Cardiac septum (tissue), 1 donor: ENCODE measurements at regions not wholly inside any gene's neighbourhood (a gene's known extent, or its start where the extent isn't known, plus 50 kb on each side); places are given as distances from the start of the nearest gene placed in this dataset.

Experiments used
- DNase-seq: peaks from one replicate; pipeline ENCODE4 v3.0.0-alpha.2; 2020; ENCODE audit warnings: low spot score
- intact Hi-C: fragments of 100-400 bp; cut with DNase I; formaldehyde crosslinking; loops from one replicate; pipeline ENCODE4 v1.14.0; 2022
- donor health status: DM: no; HTN: no; CAD: no.

DNA sequence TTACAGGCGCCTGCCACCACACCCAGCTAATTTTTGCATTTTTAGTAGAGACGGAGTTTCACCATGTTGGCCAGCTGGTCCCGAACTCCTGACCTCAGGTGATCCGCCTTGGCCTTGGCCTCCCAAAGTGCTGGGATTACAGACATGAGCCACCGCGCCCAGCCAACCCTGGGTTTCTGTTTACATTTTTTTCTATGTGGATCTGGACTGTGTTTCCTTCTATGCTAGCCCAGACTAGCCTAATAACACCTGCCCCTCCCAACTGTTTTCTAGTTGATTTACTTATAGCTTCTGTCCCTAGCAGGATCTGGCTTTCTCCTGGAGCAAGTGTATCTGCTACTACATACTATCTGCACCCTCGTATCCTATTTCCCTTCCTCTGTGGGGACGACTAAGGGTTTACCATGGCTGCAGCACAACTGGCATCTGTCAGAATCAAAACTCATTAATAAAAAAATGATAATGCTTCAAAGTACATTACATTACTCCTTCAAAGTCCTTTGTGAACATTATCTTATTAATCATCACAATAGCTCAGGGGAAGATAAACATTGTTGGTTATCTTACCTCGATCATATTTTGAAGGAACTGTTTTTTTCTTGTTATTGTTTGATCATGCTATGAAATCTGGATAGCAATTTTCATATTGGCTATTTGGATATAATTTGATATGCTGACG lies 228.3 kb downstream of the KLF5 start:
- intact Hi-C loops, result no loop called here
- no peak for DNase-seq

DNA sequence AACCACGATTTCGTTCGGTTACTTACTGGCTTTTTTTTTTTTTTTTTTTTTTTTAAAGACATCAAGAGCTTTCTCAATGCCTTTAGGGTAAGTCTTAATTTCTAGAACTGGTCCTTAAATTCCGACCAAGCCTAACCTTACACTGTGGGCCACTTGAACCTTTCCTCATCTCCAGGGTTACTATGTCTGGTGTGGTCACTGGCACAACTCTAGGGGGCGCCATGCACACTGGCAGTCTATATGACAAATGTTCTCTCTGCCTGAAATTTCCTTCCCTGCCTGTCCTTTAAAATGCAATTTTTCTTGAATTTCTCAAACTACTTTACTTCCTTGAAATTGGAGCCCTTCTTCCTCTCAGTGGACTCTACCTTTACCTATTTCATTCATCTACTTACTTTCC lies 227.4 kb downstream of the KLF5 start:
- intact Hi-C loops, result no loop called here
- no peak for DNase-seq

DNA sequence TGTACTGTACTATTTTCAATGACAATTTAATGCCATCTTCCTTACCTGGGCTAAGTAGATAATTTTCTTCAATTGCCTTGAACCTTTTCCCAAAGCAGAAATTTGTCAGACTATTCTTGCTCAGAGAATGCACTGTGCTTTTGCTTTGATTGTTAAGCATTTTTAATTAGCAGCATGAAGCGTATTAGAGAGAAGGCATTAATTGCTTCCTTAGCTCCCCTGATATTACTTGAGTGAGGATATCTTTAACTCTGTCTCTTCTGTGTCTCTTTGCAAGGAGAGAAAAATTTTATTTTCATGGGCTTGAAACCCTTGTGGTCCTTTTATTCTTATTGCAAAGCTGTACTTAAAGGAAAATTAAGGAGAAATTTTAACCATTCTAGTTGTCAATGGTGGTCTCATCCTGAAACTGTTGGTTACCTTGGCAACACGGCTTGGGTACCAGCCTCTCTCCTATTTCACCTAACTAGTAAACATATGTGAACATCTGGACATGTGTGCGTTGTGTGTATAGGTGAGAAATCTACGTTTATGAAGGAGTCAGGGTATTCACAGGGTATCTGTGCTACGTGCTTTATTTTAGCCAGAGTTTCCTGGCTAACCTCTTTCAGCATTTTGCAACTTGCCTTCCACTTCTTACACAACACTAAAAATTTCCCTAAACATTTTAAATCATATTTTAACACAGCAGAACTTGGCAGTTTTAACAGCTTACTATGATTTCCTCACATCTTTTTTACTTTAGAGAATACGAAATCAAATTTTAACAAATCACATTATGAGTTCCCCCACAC lies 225.5 kb downstream of the KLF5 start:
- intact Hi-C loops, result no loop called here
- no peak for DNase-seq

DNA sequence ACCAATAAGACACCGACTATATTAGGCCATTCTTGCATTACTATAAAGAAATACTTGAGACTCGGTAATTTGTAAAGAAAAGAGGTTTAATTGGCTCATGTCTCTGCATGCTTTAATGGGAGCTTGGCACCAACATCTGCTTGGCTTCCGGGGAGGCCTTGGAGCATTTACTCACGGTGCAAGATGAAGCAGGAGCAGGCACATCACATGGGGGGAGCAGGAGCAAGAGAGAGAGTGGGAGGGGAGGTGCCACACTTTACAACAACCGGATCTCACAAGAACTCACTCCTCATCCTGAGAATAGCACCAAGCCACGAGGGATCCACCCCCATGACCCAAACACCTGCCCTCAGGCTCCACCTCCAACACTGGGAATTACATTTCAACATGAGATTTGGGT lies 224.8 kb downstream of the KLF5 start:
- intact Hi-C loops, result no loop called here
- DNase-seq, result no peak

DNA sequence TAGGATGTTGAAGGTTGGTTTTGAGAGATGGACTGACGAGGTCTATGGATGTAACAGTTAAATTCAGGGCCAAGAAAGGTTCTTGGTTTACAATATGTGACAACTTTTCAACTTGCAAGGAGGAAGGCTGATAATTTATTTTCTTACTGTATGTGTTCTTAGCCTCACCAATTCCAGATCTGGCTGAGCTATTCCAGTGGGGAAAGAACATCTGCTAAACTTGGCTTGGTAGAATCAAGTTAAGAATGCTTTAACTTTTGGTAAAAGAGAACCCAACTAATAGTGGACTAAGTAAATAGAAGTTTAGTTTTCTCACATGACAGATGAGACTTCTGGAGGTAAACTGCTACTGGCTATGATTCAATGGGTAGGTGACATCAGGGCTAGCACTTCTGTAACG lies 222.9 kb downstream of the KLF5 start:
- intact Hi-C loops, result no loop called here
- no peak for DNase-seq

DNA sequence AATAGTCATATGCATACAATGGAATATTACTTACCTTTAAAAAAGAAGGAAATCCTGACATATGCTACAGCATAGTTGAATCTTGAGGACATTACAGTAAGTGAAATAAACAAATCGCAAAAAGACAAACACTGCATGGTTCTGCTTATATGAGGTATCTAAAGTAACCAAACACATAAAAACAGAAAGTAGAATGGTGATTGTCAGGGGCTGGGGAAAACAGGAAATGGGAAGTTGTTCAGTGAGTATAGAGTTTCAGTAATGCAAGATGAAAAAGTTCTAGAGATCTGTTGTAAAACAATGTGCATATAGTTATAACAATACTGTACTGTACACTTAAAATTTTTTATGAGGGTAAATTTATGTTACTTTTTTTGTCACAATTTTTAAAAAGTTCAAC lies 219.4 kb downstream of the KLF5 start:
- intact Hi-C loops, result no loop called here
- no peak for DNase-seq

DNA sequence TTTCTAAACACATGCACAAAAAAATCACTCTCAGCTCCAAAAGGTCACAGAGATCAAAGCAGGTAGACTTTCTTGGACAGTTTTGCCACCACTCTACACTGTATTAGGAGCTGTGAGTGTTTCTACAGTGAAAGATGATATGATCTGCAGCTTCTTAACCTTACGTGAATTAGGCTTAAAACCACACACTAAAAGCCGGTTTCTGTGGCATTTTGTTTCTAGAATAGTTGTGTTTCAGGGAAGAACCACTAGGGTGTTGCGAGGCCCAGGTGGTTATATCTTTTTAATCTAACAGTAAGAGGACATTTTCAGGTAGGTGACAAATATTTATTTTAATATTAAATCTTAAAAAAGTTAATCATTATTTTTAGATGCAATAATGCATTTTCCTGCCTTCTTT lies 216.4 kb downstream of the KLF5 start:
- intact Hi-C loops, result no loop called here
- DNase-seq, result no peak

DNA sequence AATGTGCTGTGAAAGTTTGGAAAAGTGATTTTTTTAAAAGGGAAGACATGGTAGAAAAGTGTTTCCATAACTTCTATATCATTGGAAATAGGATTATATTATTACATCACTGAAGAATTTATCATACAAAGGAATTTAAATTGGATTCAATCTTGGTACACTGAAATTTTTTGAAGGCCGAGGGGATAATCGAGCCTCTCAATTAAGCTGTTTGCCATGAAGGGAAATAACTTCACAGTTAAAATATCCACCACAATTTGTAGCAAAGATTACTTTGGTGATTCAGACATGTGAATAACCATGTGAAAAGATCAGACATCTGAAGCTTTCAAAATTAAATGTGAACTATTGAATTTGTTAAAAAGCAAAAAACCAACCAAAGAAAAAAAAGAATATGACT lies 215.3 kb downstream of the KLF5 start:
- intact Hi-C loops, result no loop called here
- no peak for DNase-seq

DNA sequence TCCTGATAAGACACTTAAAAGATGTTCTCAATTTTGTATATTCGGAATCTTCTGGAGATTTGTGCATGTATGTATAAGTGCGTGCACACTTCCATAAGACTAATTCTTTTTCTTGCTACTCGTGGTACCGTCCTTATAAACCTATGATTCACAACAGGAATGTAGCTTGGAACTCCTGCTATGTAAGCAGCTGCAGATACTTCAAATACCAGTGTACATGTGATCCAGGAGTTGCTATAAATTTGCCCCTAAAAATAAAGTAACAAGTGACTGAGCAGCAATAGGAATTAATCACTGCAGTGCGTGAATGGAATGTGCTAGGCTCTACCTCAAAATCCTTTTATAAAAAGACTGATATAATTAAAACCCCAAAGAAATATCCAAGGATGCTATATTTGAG lies 214.9 kb downstream of the KLF5 start:
- intact Hi-C loops, result no loop called here
- no peak for DNase-seq

DNA sequence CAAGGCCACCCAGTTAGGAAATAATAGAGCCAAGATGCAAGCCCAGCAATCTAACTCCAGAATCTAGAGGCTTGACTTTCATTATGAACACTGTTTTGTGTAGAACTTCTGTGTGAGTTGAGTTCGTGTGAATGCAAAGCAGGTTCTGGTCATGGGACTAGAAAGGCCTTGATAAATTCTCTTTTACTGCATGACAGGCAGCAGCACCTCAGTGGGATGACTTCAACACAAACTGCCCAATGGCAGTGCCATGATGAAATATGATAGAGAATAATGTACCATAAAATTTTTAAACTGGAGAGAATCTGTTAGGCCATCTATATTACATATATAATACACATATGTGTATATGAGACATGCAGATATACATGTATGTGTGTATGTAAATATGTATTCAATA lies 214.5 kb downstream of the KLF5 start:
- intact Hi-C loops, result no loop called here
- DNase-seq, result no peak

DNA sequence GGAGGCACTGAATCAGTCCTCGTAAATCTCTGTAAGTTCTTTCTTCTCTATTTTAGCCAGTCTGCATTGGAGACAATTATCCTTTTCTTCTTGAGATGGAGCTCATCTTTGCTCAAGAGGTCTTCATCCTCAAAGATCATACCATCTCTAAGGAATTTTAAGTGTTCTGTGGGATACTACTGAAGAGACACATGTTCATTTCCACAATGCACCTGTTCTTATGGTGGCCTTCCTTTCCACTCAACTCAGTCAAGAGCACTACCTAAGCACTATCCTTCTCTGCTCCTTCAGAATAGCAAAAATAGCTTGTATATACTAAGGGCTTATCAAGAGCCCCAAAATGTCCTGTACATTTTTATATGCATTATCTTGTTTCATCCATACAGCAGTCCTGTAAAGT lies 214.0 kb downstream of the KLF5 start:
- DNase-seq, result no peak
- intact Hi-C loops, result no loop called here

DNA sequence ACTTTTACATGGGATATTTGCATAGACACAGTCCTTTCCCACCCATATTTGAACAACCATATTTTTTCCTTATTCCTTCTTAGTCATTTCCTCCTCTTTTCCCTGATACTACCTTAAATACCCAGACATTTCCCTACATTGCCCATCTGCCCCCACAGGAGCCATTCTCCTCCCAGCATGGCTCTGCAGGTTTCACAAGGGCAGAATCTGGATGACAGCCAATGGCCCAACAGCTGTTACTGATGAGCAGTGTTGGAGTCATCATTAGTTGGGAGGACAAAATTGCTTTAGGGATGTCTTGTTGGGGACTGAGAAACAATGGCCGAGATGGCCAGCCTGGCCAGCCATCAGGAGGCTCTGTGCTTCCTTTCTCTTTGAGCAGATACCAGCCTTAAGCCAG lies 209.5 kb downstream of the KLF5 start:
- intact Hi-C loops, result no loop called here
- DNase-seq, result no peak

DNA sequence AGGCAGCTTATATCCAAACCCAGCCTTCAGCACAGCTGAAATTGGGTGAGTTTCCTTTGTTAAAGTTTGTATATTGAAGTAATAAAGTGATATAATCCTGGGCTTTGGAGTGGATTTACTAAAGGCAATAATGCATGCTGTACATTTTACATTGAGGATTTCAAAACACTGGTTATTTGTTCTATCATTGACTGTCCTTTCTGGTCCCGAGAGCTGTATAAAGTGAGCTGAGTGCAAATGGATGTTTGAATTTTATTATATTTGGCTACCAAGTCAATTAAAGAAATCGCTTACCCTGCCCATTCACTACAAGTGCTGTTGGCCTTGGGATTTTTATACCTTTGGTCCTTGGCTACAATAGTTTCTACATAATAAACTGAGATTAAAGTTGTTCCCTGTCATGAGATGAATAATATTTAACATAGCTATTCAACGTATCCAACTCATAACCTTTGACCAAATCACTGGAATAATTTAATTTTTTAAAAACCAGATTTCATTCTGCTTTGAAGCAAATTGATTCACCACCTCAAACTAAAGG lies 207.9 kb downstream of the KLF5 start:
- intact Hi-C loops, result no loop called here
- DNase-seq, result no peak

DNA sequence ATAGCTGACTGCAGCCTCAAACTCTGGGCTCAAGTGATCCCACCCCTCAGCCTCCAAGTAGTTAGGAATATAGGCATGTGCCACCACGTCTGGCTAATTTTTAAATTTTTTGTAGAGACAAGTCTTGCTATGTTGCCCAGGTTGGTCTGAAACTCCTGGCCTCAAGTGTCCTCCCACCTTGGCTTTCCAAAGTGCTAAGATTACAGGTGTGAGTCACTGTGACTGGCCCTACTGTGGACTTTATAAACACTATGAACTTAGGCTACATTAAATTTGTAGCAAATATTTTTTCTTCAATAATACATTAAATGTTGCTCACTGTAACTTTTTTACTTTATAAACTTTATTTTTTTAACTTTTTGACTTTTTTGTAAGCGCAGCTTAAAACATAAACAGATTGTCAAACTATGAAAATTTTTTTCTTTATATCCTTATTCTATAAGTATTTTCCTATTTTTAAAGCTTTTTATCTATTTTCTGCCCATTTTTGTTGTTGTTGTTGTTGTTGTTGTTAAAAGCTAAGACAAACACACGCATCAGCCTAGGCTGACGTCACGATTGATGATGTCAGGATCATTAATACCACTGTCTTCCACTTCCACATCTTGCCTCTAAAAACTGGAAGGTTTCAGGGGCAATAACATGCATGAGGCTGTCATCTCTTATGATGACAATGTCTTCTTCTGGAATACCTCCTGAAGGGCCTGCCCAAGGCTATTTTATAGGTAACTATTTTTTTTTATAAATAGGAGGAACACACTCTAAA lies 204.2 kb downstream of the KLF5 start:
- intact Hi-C loops, result no loop called here
- no peak for DNase-seq

DNA sequence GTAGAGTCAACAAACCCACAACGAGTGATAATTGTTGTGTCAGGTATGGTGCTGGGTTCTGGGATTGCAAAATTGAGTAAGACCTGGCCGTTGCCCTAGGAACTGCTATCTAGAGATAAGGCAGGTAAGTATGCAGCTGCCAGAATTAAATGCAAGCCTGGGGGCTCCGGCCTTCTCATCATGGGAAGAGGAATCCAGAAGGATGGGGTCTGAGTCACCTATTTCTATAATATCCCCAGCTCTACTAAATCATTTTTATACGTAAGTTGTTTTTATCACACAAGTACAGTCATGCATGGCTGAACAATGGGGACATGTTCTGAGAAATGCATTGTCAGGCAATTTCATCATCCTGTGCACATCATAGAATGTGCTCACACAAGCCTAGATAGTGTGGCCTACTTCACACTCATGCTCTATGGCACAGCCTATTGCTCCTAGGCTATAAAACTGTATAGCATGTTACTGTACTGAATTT lies 203.0 kb downstream of the KLF5 start:
- intact Hi-C loops, result no loop called here
- DNase-seq, result no peak

DNA sequence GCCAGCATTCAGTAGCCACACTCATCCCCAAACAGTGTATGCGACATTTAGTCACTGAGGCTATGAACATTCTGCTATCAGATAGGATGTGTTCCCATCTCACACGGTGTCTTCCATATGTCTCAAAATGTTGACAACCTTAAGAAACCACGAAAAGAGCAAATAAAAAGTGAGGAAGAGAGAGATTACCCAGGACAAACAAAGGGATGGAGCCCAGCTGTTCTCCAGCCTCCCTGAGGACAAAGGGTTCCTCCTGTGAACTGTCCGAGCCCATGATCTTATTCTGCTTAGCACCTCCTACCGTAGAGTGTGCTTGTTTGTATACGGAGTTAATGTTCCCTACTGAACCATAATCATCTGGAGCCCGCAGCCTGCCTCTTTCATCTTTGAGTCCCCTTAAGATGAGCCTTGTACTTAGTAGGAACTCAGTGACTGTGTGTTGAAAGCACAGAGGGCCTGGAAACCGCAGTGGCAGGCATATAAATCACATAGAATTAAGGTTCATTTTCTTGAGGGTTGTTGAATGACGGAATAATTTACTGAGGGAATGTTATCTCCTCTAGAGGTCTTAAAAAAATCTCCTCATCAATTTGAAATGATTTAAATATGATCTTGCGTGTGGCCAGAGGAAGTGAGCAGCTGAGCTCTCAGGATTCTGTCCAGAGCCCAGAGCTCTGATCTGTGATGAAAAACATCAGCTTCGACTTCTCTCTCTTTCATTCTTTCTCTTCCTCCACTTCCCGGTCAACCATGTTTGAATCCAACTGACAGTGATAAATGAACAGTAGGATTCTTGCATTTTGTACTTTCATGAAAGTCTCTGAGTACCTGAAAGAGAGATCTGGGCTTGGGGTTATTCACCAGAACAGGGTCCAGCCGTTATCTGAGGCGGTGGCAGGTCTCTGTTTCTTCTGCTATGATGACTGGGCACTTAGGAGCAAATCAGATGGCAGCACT lies 200.5 kb downstream of the KLF5 start:
- DNase-seq, result no peak
- intact Hi-C loops, result no loop called here

DNA sequence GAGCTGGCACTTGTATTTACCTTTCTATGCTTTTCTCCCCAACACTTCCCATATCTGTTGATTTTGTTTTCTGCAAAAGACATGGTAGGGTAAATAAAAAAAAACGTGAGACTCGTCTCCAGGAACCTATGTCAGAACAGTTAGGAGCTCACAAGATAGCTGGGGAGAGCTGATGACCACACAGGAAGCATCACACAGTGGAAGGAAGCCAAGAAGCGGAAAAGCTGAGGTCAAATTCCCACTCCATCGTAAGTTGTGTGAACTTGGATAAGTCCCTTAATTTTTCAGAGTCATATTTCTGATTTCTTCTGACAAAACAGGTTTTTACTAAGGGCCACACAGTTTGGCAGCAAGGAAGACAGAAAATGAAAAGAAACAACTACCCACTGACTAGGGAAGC lies 199.6 kb downstream of the KLF5 start:
- DNase-seq, result no peak
- intact Hi-C loops, result no loop called here

DNA sequence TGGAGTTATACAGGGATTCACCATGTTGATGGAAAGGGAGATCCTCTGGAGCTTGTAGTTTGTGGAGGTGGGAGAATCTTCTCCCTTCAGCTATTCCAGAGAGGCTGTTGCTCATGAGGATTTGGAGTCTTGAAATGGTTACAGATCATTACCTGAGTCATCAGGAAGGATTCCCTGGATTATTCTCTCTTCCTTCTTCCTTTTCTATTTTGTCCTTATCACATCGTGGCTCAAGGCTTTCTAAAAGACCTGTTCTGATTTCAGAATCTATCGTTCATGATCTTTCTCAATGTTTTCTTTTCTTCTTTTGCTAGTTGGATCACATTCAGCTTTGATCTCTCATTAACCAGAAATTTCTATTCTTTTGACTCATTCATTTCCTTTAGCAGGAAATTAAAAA lies 196.0 kb downstream of the KLF5 start:
- DNase-seq, result no peak
- intact Hi-C loops, result no loop called here

DNA sequence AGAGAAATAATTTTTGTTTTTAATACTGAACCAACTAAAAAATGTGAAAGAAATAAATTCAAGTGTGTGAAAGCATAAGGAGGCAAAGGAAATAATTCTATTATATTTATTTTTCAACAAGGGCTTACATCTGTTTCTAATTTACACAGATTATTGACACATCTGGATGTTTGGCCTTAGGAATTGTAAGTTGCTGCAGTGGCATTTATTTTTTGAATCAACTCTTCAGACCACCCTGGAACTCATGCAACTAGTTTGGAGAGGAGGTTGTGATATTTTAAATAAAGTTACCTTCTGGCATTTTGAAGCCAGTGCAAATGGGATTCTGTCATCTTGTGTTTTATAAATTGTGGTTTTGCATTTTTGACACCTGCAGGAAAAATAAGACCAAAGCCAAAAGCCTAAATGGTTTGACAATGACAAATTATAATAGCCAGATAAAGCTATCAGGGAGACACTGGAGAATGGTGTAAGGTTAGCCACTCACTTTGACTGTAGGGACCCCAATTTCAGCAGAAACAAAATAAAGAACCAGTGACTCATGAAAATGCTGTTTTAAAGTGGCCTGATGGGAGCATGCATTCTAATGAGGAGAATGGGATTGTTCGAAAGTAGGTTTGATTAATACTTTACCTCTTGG lies 192.9 kb downstream of the KLF5 start:
- intact Hi-C loops, result no loop called here
- no peak for DNase-seq
